BLaER1 treated with 17β-estradiol and CSF1 and Interleukin-3, amounts not matched to agents 10 nM and 100 nM (cell line): ENCODE measurements at regions not wholly inside any gene's neighbourhood (a gene's known extent, or its start where the extent isn't known, plus 50 kb on each side); places are given as distances from the start of the nearest gene placed in this dataset.

Experiments
- H3K27ac ChIP-seq, 11 experiments: shearing (Covaris generic); formaldehyde crosslinking; 2 replicates each; pipeline ENCODE4 v1.8.1; 2022
- H3K27me3 ChIP-seq, 11 experiments: shearing (Covaris generic); formaldehyde crosslinking; 2 replicates each; pipeline ENCODE4 v1.8.1; 2022
- H3K36me3 ChIP-seq, 11 experiments: shearing (Covaris generic); formaldehyde crosslinking; 2 replicates each; pipeline ENCODE4 v1.8.1; 2022
- H3K4me1 ChIP-seq, 10 experiments: shearing (Covaris generic); formaldehyde crosslinking; 2 replicates each; pipeline ENCODE4 v1.8.1; 2022
- H3K4me2 ChIP-seq, 11 experiments: shearing (Covaris generic); formaldehyde crosslinking; 2 replicates each; pipeline ENCODE4 v1.8.1; 2022
- H3K4me3 ChIP-seq, 10 experiments: shearing (Covaris generic); formaldehyde crosslinking; 2 replicates each; pipeline ENCODE4 v1.8.1; 2022
- H3K9ac ChIP-seq, 11 experiments: shearing (Covaris generic); formaldehyde crosslinking; 2 replicates each; pipeline ENCODE4 v1.8.1; 2022
- H3K9me3 ChIP-seq, 11 experiments: shearing (Covaris generic); formaldehyde crosslinking; replicated peaks in 1 of 11; 2 replicates each; pipeline ENCODE4 v1.8.1; 2022
- H4K20me1 ChIP-seq, 11 experiments: shearing (Covaris generic); formaldehyde crosslinking; 2 replicates each; pipeline ENCODE4 v1.8.1; 2022
- Cebpa-rat ChIP-seq, 11 experiments: shearing (Covaris generic); IDR thresholded peaks; 2 replicates each; pipeline ENCODE4 v1.8.1; 2022

DNA sequence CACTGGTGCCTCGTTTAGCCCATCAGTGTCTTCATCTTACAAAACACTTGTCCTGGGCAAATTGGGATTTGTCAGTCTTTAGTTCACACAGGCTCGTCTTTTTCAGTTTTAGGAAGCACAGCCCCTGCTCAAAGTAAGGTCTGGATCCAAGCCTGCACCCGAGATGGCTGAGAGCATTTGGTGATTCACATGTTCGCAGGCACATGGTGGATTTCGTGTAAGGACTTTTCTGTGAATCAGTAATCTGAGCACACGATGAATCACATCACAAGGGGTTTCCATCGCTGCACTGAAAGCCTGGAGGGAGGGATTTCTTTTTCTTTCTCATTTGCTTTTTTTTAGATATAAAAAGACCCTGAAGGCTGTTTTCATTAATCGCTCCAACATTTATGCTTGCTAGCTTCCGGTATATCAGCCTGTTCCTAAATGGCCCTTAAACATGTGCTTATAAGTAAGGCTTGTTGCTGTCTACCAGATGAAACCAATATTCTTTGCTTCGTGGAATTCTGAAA lies 435.6 kb upstream of the ATP10A start:
- H3K27me3 ChIP-seq: no peaks in the 10 kb centered on the region
- no peak overlapping the region for H3K27ac ChIP-seq
- TF ChIP-seq Cebpa-rat (IDR thresholded peaks at IDR 0.05): no peak
- H3K36me3 ChIP-seq: no peaks in the 10 kb centered on the region
- H4K20me1 ChIP-seq: no peaks in the 10 kb centered on the region
- H3K9me3 ChIP-seq: peaks cover 8 to 19% (median 13%) of the 10 kb centered on the region in 11 experiments
- H3K9ac ChIP-seq: no peak overlapping the region
- H3K4me1 ChIP-seq: no peaks in the 10 kb centered on the region
- H3K4me3 ChIP-seq: no peak overlapping the region
- no peak overlapping the region for H3K4me2 ChIP-seq

DNA sequence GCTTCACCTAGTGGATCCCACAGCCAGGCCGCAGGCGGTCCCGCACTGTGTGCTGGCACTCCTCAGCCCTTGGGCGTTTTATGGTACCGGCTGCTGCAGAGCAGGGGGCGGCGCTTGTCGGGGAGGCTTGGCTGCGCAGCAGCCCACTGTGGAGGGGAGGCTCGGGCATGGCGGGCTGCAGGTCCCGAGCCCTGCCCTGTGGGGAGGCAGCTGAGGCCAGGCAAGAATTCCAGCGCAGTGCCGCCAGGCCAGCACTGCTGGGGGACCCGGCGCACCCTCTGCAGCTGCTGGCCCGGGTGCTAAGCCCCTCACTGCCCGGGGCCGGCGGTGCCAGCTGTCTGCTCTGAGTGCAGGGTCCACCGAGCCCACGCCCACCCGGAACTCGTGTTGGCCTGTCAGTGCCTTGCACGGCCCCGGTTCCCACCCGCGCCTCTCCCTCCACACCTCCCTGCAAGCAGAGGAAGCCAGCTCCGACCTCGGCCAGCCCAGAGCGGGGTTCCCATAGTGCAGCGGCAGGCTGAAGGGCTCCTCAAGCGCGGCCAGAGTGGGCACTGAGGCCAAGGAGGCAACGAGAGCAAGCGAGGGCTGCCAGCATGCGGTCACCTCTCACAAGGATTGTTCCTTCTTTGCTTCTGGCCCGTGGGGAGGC lies 435.0 kb upstream of the ATP10A start:
- Histone ChIP-seq H3K27me3 (no peaks in the 10 kb centered on the region), H3K4me3 (no peak overlapping the region), H3K4me2 (no peak overlapping the region), H3K9ac (no peak overlapping the region), H3K36me3 (no peaks in the 10 kb centered on the region), H3K4me1 (no peaks in the 10 kb centered on the region), H3K9me3 (peaks cover 8 to 19% (median 13%) of the 10 kb centered on the region in 11 experiments), H3K27ac (no peak overlapping the region), H4K20me1 (no peaks in the 10 kb centered on the region)
- TF ChIP-seq Cebpa-rat (IDR thresholded peaks at IDR 0.05): no peak

- H3K4me2 ChIP-seq: no peak overlapping the region
- H4K20me1 ChIP-seq: no peaks in the 10 kb centered on the region
- peaks cover 9 to 35% (median 21%) of the 10 kb centered on the region in 11 experiments for H3K9me3 ChIP-seq
- no peaks in the 10 kb centered on the region for H3K4me1 ChIP-seq
- no peak overlapping the region for H3K9ac ChIP-seq
- H3K27me3 ChIP-seq: no peaks in the 10 kb centered on the region
- no peaks in the 10 kb centered on the region for H3K36me3 ChIP-seq
- no peak overlapping the region for H3K4me3 ChIP-seq
- TF ChIP-seq Cebpa-rat (IDR thresholded peaks at IDR 0.05): no peak
- no peak overlapping the region for H3K27ac ChIP-seq
Measured at GRCh38 chr15:26295336-26296085, 432.4 kb upstream of the ATP10A start.

GRCh38 chr15:26294059-26294689 lies 431.0 kb upstream of the ATP10A start:
- Histone ChIP-seq H3K9ac (no peak overlapping the region), H3K4me2 (no peak overlapping the region), H3K27ac (no peak overlapping the region), H3K9me3 (peaks cover 16 to 48% (median 34%) of the 10 kb centered on the region in 11 experiments), H3K27me3 (no peaks in the 10 kb centered on the region), H4K20me1 (no peaks in the 10 kb centered on the region), H3K36me3 (no peaks in the 10 kb centered on the region), H3K4me1 (no peaks in the 10 kb centered on the region), H3K4me3 (no peak overlapping the region)
- TF ChIP-seq Cebpa-rat (IDR thresholded peaks at IDR 0.05): no peak

DNA sequence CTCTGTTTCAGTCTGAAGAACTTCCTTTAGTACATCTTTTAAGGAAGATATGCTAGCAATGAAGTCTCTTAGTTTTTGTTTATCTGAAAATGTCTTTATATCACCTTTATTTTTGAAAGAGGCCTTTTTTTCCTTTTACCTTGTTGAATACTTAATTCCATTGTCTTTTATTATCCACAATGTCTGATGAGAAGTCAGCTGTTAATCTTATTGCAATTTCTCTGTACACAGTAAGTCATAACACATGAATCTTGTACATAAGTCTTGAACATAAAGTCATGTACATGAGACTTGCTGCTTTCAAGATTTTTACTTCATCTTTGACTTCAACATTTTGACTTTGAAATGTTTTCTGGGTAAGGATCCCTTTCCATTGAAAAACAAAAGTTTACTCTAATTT lies 424.3 kb upstream of the ATP10A start:
- no peak for TF ChIP-seq Cebpa-rat (IDR thresholded peaks at IDR 0.05)
- peaks cover 27 to 54% (median 36%) of the 10 kb centered on the region in 11 experiments for H3K9me3 ChIP-seq
- no peak overlapping the region for H3K9ac ChIP-seq
- no peak overlapping the region for H3K27ac ChIP-seq
- no peaks in the 10 kb centered on the region for H3K27me3 ChIP-seq
- H3K4me1 ChIP-seq: no peaks in the 10 kb centered on the region
- H3K4me3 ChIP-seq: no peak overlapping the region
- H3K4me2 ChIP-seq: no peak overlapping the region
- H3K36me3 ChIP-seq: no peaks in the 10 kb centered on the region
- no peaks in the 10 kb centered on the region for H4K20me1 ChIP-seq

- no peak overlapping the region for H3K4me3 ChIP-seq
- no peaks in the 10 kb centered on the region for H3K4me1 ChIP-seq
- no peak overlapping the region for H3K4me2 ChIP-seq
- no peak overlapping the region for H3K9ac ChIP-seq
- H3K36me3 ChIP-seq: no peaks in the 10 kb centered on the region
- H3K9me3 ChIP-seq: no peaks in the 10 kb centered on the region; a peak in 1 of 22 replicates
- H3K27ac ChIP-seq: no peak overlapping the region
- TF ChIP-seq Cebpa-rat (IDR thresholded peaks at IDR 0.05): no peak
- no peaks in the 10 kb centered on the region for H3K27me3 ChIP-seq
- no peaks in the 10 kb centered on the region for H4K20me1 ChIP-seq
Measured at GRCh38 chr15:26280281-26280680, 417.2 kb upstream of the ATP10A start.

GRCh38 chr15:26261966-26262365 lies 398.8 kb upstream of the ATP10A start:
- Histone ChIP-seq H3K4me2 (no peak overlapping the region), H3K4me3 (no peak overlapping the region), H3K9ac (no peak overlapping the region), H3K27ac (no peak overlapping the region), H4K20me1 (no peaks in the 10 kb centered on the region), H3K4me1 (peaks cover 0 to 3% (median 0%) of the 10 kb centered on the region in 10 experiments; a peak in 1 of 20 replicates), H3K9me3 (0 out of 22 replicates have a peak, but pooled peaks cover 0 to 2% (median 0%) of the 10 kb centered on the region in 11 experiments), H3K27me3 (no peaks in the 10 kb centered on the region), H3K36me3 (no peaks in the 10 kb centered on the region)
- no peak for TF ChIP-seq Cebpa-rat (IDR thresholded peaks at IDR 0.05)

DNA sequence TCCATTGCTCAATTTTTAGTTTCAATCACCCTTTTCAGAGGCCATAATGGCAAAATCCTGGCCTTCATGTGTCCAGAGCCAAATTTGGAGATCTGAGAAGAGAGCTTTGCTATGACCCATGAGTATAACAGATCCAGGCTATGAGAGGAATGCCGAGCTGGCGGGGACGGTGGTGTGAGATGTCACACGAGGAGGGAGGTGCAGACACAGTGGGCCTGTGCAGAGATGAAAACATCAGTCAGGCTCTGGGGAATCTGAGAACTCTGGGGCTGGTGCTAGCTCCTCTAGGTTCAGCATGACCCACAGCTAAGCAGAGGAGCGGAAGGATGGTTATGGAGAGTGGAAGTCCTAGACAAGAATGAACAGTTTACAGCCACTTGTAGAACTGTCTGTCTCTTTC lies 398.3 kb upstream of the ATP10A start:
- no peaks in the 10 kb centered on the region for H4K20me1 ChIP-seq
- H3K4me2 ChIP-seq: no peak overlapping the region
- TF ChIP-seq Cebpa-rat (IDR thresholded peaks at IDR 0.05): no peak
- H3K4me3 ChIP-seq: no peak overlapping the region
- H3K4me1 ChIP-seq: peaks cover 0 to 3% (median 0%) of the 10 kb centered on the region in 10 experiments; a peak in 1 of 20 replicates
- no peak overlapping the region for H3K9ac ChIP-seq
- no peaks in the 10 kb centered on the region for H3K27me3 ChIP-seq
- H3K9me3 ChIP-seq: no peaks in the 10 kb centered on the region
- H3K36me3 ChIP-seq: no peaks in the 10 kb centered on the region
- no peak overlapping the region for H3K27ac ChIP-seq

- Histone ChIP-seq H3K4me2 (no peak overlapping the region), H3K27ac (no peak overlapping the region), H3K9ac (no peak overlapping the region), H3K4me3 (no peak overlapping the region), H4K20me1 (no peaks in the 10 kb centered on the region), H3K36me3 (no peaks in the 10 kb centered on the region), H3K9me3 (no peaks in the 10 kb centered on the region), H3K27me3 (no peaks in the 10 kb centered on the region), H3K4me1 (peaks cover 0 to 3% (median 0%) of the 10 kb centered on the region in 10 experiments; a peak in 1 of 20 replicates)
- TF ChIP-seq Cebpa-rat (IDR thresholded peaks at IDR 0.05): no peak
Measured at GRCh38 chr15:26260517-26261133, 397.5 kb upstream of the ATP10A start.
